Frontal cortex (tissue), 3 donors: ENCODE measurements at regions not wholly inside any gene's neighbourhood (a gene's known extent, or its start where the extent isn't known, plus 50 kb on each side); places are given as distances from the start of the nearest gene placed in this dataset.

Experiments used
- DNase-seq, 2 donors: peaks; one replicate each; pipeline ENCODE4 v3.0.0; 2012; ENCODE audit warnings: low spot score in 2 of 2
- FAIRE-seq: peaks from 2 replicates; lab custom pipeline; 2012; peaks lifted over from hg19 to GRCh38; lab: Jason Lieb, UNC
- donor health status: control.
- donor health status: control.
- donor health status: control.

DNA sequence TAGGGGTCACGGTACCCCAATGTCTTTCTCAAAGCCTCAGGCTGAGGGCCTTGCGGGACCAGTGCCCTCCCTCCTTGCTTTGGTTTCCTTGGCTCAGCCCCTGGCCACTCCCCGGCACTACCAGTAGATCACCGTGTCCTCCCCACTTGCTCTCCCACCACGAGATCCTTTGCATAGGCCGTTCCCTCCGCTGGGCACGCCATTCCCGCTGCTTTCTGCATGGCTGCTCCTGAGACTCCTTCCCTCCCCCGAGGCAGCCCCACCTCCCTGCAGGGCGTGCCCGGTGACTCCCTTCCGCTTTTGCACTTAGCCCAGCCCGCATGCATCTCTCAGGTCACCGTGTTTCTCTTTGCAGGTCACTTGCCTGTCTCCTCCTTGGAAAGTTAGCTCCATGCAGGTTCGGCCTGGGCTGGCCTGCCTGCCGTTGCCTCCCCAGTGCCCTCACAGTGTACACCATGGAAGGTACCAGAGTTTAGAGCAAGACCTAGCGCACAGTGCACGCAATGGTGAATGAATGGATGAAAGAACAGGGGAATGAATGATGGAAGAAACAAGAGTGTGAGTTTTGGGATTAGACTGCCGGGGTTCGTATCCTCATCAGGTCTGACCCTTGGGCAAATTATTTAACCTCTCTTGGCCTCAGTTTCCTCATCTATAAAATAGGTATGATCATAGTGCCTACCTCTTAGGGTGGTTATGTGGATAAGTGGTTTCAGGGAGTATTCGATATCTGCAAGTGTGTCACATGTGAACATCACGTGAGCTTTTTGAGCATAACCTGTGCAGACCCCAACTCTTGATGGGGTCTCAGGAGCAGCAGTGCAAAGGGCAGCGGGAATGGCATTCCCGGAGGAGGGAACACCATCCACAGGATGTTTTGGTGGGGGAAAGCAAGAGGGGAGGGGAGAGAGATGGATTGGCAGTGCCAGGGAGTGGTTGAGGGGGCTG lies 214.3 kb downstream of the C9orf50 start:
- no peak for DNase-seq
- no peak for FAIRE-seq

DNA sequence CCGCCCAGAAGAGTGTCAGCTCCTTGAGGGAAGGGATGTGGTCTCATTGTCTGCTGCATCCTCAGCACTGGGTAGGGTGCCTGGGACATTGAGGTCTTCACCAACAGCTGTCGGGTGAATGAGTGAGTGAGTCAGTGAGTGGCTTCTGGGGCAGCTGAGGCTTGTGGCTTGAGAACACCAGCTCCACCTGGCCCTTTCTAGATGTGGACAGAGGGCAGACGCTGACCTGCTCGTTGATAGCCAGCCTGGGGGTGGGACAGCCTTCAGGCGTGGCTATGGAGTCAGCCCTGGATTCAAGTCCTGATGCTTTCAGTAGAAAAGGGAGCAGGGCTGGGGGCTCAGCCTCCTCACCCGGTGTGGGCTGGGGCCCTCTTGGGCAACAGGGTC lies 215.1 kb downstream of the C9orf50 start:
- DNase-seq (no peak), FAIRE-seq (no peak)

GRCh38 chr9:129405089-129405826 lies 215.6 kb downstream of the C9orf50 start:
- FAIRE-seq (no peak), DNase-seq (no peak)

DNA sequence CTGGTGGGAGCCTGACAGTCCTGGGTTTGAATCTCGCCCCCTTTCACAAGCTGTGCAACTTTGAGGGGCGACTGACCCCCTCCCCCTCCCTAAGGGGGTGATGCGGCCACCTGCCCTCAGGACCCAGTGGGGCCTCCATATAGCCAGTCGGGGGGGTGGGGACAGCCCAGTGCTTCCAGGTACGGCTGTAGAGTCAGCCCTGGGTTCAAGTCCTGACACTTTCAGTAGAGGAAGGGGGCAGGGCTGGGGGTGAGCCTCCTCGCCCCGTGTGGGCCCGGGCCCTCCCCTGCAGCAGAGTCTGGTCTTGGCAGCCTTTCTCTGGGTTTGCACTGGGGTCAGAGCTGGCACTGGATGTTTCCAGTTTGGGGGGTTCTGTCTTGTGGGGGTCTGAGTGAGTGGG lies 216.3 kb downstream of the C9orf50 start:
- no peak for DNase-seq
- no peak for FAIRE-seq

GRCh38 chr9:129403779-129404620 lies 216.9 kb downstream of the C9orf50 start:
- FAIRE-seq, result no peak
- DNase-seq, result no peak

DNA sequence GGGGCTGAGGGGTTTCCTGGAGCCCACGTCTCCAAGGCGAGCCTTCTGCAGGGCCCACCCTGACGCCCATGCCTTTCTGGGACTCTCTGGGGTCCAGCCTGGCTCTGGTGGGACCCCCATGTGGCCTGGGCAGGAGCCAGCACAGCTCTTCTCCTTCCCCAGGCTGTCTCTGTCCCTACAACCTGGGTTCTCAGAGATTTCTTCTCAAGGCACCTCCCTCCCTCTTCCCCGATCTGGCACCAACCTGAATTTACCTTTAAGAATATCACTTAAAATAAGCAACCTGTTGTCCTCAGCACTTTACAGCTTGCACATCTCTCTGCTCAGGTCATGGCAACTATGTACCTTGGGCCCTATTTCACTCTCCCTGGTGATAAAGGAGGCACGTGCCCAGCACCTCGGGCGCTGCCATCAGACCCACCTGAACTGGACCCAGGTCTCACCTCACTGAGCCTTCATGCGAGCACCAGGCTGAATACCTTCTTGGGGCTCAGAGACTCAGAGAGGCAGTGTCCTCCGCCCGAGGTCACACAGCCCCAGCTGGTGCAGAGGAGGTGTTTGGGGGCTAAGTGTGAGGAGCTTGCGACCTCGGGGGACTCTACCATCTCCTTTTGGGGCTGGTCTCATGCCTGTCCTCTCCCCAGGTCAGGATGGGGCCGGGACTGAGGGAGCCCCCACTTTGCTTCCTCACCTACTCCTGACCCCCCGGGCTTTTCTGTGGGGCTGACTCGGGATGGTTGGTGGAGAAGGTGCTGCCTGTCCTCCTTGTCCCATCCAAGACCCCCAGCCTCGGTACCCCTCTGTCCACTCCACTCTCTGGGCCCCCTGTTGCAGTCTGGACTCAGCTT lies 217.7 kb downstream of the C9orf50 start:
- no peak for FAIRE-seq
- no peak for DNase-seq

- DNase-seq, result no peak
- FAIRE-seq, result no peak
Observed at GRCh38 chr9:129402371-129402739, 218.5 kb downstream of the C9orf50 start.

- no peak for FAIRE-seq
- no peak for DNase-seq
Observed at GRCh38 chr9:129401623-129402370, 219.1 kb downstream of the C9orf50 start.

GRCh38 chr9:129400971-129401622 lies 219.8 kb downstream of the C9orf50 start:
- DNase-seq, result no peak

DNA sequence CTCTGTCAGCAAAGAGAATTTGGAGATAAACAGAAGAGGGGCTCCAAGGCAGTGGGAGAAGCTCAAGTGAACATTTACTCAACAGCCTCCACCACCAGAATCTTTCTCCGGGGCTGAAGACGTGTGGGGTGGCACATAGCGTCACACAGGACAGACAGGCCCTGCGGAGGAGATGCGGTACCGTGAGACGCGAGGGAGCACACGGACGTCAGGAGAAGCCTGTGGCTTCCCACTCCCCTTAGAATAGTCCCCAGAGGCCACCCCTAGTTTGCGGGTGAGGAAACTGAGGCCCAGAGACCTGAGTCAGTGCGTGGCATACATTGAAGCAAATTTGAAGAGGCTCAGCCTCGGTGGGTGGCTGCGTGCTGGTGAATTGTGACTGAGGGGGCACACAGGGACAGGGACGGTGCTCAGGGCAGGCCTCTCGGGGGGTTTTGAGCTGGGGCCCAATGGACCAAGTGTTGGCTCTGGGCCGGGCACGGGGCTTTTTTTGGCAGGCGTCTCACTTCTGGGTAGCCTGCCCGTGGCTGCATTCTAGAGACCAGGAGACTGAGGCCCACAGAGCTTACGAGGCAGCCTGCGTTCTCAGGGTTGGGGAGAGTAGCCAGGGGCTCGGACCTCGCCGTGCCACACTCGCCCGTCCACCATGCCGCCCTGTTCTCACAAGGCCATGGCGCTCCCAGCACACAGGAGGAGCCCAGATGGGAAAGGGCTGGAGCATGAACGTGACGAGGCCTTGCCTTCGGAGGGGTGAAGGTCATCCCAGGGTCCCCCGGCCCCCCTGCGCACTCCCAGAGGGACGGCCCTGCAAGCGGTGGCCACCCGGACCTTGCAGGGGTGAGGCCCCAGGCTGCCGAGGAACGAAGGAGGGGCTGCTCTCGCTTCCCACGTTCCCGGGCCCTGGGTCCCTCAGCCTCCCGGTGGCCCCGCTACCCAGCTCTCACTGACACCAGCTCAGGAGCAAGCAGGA lies 220.6 kb downstream of the C9orf50 start:
- no peak for DNase-seq

More at GRCh38 chr9:129400971-129401622, 219.8 kb downstream of the C9orf50 start:
- FAIRE-seq, result no peak

DNA sequence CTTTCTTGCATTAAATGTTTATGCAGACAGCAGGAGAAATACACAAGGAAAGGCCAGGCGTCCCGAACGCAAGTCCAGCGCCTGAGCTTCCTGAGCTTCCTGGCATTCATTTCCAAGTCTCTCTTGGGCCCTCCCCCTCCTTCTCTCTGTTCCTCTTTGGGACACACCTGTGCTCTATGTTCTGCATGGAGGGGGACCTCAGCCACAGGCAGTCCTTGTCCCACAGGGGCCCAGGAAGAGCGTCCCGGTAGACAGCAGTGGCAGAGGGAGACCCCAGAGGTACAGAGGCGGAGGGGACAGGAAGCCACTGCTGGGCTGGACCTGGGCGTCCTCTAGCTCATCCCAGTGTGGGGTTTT lies 221.3 kb downstream of the C9orf50 start:
- no peak for DNase-seq
- FAIRE-seq, result no peak

More for the DNA sequence above, 220.6 kb downstream of the C9orf50 start:
- FAIRE-seq, result no peak

DNA sequence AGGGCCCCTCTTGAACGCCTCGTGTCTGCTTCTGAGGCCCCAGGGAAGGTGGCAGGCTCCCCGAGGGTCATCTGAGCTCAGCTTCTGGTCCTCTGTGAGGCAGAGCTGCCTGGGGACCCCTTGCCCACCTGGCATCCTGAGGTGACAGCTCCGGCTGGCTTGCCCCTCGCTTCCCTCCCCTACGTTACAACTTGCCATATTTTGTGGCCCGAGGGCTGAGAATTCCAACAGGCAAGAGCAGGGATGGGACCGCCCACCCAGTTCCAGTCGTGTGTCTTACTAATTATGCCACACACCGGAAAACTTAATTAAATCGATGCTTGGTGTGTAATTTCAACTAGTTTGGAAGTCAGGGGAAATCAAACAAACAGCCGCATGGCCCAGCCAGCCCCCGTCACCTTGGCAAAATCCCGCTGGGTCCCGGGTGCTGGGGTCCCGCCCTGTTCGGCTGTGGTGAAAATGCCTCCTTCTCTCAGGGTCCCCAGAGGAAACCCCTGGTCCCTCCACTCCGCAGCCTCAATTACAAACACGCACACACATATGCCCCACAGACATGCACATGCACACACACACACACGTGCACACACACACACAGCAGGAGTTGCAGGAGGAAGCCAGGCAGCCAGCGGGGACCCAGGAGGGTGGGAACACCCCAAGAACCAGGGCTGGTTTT lies 221.0 kb upstream of the IER5L start:
- no peak for DNase-seq
- FAIRE-seq, result no peak

DNA sequence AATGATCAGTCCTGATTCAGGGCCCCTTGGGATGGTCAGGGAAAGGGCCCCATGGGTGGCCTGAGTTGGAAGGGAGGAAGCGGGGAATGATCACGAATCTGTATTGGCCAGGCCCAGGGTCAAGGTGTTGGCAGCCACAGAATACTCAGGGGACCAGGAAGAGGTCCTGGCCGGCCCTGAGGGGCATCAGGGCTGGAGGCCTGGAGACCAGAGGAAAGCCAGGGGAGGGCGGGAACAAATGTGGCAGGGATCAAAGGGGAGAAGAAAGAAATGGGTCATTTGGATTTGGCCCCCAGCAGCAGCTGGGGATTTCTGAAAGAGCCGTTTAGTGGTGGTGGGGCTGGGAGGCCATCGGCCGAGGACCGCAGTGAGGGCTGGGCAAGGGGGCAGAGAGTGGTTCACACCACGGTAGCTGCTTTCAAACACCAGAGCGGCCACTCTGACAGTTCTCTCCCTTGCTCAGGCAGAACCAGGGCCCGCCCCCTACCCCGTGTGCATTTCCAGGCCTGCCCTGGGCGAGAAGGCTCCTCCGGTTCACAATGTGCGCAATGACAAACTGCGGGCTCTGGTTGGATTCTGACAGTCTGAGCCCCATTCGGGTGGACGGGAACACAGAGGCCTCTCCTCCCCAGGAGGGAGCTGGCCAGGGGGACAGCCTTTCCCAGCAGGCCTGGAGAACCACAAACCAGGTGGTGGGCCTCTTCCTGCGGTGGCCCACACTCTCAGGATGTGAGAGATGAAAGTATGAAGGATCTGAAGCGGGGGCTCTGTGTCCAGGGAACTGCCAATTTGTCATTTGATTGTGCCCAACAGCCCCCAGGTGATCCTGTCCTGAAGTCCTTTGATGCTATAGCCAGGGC lies 220.3 kb upstream of the IER5L start:
- no peak for FAIRE-seq
- DNase-seq, result no peak

- no peak for FAIRE-seq
- no peak for DNase-seq
Observed at GRCh38 chr9:129397335-129397734, 219.3 kb upstream of the IER5L start.

DNA sequence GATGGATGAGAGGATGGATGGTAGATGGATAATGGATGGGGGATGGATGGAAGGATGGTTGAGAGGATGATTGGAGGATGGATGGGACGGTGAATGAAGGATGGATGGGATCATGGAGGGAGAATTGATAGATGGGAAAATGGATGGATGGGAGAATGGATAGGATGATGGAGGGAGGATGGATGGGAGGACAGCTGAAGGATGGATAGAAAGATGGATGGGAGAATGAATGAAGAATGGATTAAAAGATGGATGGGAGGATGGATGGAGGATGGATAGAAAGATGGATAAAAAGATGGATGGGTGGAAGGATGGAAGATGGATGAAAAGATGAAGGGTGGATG lies 218.3 kb upstream of the IER5L start:
- DNase-seq, result no peak
- no peak for FAIRE-seq
